GM19438 (cell line): ENCODE measurements at regions not wholly inside any gene's neighbourhood (a gene's known extent, or its start where the extent isn't known, plus 50 kb on each side); places are given as distances from the start of the nearest gene placed in this dataset.
"Not testable (repeated sequence)": the region's sequence is repeated elsewhere in the genome, so short reads cannot be mapped to it uniquely, and the experiment has no call there.

Source experiments
- ATAC-seq: cut with Tn5 transposase; IDR thresholded peaks from one replicate; pipeline ENCODE4 v1.9.1; 2021; ENCODE audit warnings: low read depth; ENCODE audit not compliant: unreplicated experiment

DNA sequence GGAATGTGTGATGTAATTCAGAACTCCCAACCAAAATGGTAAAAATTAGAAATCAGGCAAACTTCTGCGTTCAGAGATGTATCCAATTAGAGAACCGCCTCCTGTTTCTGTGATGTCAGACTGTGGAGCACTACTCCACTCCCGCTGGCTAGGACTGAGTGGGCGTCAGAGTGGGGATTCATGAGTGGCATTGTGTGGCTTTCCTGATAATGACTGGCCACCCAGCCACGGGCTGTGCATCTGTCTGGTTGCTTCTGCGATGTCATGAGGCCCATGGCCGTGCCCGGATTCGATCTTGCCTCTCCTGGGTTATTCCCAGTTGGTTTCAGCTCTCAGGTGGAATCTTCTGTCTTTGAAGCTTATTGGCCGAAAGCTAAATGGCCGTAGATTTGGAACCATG lies 87.1 kb upstream of the KCNA1 start:
- ATAC-seq: no peak

DNA sequence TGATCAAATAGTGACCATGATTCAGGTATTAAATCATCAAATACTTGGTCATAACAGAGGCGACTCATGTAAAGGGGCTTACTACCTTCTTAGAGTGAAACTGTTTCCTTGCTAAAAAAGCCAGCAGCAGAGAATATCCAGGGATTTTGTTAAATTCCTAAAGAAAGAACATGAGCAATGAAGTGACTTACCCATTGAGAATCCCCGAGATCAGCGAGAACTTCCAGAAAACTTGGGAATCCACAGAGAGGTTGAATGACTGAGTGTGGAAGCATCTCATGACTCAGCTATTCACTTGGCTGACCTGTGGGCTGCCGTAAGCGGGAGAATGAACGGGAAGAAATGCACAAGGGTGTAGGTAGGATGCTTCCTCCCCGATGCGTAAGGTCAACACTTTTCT lies 85.3 kb upstream of the KCNA1 start:
- no peak for ATAC-seq

DNA sequence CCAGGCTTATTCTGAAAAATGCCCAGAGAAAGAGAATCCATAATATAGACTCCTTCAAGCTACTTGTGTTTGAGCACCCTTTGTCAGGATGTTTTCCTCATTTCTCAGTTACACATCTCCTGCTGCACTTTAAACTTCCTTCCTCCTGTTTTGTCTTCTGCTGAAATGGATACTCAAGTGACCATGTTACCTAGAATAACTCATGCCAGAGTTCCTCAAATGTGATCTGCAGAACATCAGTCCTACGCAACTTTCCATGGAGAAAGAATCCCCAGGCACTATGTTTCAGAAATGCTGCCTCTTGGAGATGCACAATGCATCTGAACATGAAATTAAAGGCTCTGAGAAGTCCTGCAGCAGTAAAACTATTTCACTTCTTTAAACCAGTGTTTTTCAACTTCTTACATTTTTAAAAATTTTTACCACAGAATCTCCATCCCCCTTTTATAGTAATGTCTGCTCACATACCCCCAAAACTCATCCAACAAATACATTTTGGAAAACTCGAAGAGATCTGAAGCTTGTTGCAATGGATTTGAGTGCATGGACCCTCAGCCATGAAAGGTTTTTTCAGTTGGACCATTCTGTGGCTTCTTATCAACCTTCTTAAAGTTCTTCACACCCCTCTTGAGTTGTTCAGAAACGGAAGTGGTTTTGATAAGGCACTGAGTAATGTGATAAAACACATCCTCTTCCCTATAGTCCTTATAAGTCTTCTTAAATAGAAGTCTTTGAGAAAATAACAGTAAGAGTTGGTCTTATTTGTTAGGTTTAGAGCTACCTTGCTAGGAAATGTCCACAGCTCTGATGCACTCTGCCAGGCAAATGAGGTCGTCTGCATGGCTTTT lies 84.5 kb upstream of the KCNA1 start:
- ATAC-seq: no peak

DNA sequence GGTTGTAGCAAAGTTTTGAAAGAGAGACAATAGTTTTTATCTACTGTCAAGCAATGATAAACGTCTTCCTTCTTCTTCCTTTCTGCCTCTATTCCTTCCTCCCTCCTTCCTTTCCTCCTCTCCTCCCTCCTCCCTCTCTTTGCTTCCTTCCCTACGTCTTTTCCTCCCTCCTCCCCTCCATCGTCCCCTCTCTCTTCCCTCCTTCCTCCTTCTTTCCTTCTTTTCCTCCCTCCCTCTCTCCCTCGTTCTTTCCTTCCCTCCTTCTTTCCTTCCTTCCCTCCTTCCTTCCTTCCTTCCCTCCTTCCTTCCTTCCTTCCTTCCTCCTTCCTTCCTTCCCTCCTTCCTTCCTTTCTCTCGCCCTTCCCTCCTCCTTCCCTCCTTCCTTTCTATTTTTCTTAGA lies 82.8 kb upstream of the KCNA1 start:
- ATAC-seq: no peak

DNA sequence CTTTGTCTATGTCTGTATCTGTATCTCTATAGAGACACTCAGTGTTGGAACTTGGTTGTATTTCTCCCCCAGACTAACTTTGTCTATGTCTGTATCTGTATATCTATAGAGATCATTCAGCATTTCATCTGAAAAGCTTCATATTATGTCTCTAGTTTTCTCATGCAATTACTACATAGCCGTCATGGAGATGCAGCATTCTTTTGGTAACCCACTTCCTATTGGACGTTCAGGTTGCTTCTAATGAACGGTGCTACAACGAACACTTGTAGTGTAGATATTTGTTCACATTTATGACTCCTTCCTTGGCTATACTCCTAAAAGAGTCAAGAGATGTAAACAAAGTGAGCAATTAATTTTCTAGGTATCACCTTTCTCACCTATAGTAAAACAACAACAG lies 81.5 kb upstream of the KCNA1 start:
- ATAC-seq: no peak

DNA sequence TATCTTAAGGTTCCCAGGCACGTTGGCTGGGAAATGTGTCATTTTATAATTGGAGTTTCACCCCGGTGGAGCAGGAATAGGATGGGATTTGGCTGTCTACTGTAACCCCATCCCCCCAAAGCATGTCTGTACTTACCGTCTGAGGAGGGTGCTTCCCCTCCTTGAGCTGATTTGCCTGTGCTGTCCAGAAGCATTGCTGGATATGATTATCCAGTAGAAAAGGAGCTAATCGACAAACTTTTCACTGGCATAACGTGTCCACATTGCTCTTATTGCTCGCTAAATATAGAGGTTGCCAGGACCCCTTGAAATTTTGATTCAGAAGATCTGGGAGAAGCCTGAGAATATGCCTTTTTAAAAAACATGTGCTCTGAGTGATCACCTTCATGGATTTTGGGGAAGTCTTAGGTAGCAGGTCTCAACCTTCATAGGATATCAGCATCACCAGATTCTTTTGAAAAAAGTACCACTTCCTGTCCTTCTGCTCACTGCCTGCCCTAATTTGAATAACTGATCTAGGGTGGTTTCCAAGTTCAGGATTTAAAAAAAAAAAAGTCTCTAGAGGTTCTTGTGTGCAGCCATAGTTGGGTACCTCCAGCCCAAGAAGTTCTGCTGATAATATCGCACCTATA lies 80.4 kb upstream of the KCNA1 start:
- peak; percentile 82 for ATAC-seq

DNA sequence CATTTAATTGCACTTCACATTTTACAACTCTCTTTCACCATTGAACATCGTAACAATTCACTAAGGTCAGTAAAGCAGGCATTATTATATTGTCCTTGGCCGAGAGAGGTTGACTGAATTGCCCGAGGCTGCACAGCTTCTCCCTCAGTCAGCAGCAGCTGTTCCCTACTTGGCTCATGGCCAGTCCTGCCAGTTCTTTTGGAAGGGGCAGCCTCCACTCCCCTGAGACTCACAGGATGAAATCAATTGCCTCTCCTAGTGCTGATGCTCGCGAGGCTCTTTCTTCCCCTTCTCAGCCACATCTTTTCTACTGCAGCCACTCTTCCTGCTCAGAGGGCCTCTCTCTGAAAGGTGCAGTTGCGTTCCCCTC lies 79.9 kb upstream of the KCNA1 start:
- peak; percentile 26 for ATAC-seq

DNA sequence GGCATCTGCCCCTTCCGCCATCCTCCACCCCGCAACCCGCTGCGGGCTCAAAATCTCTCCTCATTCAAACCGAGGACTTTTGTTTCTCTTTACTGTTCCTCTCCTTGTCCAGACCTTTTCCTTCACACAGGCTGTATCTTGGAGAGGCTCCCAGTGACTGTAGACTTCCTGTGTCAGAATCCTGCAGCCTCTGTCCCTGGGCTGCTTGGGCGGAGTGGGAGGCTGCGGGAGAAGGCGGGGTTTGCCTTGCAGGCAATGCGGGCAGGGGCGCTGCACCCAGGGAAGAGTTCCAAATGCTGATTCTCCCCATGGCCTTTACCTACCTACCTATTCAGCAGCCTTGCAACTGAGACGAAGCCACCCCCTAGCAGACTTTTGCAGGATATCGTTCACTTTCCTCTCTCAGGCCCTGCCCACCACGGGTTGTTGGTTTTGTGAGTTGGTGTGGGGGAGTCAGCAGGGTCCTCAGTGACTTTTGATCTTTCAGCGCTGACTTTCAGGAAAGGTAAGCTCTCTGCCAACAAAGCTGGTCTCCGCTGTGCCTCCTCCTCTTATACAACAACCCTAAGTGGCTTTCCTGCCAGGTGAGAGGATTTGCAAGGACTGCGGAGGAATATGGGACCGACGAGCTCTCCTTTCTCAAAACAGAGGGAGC lies 79.0 kb upstream of the KCNA1 start:
- no peak for ATAC-seq

DNA sequence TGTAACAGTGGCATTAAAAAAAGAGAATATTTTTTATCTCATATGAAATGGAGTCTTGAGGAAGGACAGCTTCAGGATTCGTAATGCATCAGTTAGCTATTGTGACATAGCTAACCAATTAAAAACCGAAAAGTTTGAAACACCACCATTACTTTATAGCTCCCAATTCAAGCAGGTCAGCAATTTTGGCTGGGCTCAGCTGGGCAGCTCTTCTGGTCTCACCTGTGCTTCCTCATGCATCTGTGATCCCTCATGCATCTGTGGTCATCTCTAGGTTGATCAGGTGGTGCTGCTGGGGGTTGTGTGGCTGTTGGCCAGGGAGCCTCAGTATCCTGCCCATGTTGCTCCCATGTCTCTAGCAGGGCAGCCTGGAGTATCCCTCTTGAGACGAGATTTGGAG lies 76.7 kb upstream of the KCNA1 start:
- no peak for ATAC-seq

DNA sequence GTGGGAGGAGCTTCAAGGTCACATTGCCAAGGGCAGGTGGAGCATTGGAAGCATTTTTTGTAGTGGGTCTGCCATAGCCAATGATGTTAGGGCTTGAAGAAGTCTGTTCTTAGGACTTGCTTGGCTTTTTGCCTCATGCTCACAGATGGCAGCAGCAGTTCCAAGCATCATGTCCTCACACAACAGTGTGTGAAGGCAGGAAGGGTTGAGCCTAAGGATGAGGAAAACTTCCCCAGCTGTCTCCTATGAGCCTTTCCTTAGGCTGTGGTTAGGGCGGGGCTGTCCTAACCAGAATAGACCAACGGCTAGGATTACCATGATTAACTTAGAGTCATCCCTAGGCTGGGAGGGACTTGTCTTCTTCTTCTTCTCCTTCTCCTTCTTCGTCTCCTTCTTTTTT lies 76.2 kb upstream of the KCNA1 start:
- ATAC-seq: no peak

DNA sequence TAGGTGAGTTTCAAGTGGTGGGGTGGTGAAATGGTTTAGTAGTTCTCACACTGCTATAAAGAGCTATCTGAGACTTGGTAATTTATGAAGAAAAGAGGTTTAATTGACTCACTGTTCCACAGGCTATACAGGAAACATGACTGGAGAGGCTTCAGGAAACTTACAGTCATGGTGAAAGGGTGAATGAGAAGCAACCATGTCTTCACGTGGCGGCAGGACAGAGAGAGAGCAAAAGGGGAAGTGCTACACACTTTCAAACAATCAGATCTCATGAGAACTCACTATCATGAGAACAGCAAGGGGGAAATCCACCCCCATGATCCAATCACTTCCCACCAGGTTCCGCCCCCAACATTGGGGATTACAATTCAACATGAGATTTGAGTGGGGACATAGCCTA lies 67.3 kb upstream of the KCNA1 start:
- ATAC-seq: not testable (repeated sequence)

DNA sequence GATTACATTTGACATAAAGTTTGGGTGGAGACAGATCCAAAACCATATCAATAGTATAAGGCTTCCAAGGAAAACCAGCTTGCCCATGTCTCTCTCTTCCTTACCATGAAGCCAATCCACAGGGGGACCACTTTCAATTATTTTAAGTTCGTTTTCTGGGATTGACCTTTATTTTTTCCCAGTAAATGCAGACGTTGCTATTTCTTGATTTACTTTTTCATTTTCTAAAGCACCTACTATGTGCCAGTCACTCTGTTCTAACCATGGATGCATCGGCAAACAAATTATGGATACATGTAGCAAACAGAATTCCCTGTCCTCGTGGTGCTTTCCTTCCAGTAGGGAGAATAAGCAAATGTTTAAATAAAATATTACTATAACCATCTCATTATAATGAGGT lies 65.8 kb upstream of the KCNA1 start:
- no peak for ATAC-seq

DNA sequence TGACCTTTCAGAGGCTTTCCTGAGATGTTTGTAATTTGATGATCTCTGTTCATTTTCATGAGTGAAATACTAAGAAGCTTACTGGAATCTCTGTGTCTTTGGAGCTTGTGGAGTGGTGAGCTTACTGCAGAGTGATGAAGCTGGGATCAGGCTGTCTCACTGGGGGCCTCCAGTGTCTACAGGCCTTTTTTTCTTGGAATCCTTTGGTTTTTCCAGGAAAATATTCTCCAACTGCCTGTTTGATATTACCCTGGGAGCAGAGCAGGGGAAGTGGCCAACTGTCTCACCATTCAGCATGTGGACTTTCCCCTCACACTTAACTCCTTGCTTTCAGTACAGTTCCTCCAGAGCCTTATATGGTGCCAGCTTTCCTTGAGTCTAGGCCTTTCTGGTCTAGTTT lies 62.0 kb upstream of the KCNA1 start:
- no peak for ATAC-seq

DNA sequence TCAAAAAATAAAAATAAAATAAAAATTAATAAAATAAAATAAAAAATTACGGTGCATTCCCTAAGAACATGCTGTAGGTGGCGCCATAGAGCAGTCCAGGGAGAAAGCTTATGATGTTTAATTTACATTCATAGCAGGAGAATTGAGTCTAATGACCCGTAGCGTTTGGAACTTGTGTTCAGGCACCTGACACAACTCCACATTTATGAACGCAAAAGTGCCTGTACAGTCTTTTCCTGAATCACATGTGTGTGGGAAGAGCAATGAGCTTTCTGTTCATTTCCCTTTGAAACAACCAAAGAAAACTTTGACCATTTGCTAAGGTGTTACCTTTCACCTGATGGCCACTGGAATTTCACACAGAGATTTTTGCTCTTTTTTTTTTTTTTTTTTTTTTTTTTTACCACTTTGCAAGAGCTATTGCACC lies 60.6 kb upstream of the KCNA1 start:
- ATAC-seq: no peak

DNA sequence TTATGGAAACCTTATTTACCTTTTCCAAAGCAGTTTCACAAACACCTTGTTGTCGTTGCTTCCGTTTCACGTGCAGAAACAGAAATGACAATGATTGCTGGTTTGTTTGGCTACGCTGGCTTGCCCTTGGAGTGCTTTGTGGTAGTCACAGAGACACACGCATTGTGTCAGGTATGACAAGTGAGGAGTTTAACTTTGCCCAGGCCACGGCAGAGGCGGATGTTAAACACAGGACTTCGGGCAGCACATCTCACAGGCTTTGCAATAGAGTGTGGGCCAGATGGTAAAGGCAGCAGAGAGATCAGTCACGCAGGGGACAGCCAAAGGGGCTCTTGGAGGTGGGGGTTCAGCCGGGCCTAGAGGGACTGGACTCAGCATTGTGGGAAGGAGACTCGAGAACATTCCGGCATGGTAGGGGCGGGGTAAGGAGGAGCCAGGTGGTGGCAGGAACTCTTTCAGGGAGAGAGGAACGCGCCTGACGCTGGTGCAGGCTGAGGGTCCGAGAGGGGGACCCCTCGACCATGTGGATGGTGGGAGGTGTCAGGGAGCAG lies 59.8 kb upstream of the KCNA1 start:
- no peak for ATAC-seq

DNA sequence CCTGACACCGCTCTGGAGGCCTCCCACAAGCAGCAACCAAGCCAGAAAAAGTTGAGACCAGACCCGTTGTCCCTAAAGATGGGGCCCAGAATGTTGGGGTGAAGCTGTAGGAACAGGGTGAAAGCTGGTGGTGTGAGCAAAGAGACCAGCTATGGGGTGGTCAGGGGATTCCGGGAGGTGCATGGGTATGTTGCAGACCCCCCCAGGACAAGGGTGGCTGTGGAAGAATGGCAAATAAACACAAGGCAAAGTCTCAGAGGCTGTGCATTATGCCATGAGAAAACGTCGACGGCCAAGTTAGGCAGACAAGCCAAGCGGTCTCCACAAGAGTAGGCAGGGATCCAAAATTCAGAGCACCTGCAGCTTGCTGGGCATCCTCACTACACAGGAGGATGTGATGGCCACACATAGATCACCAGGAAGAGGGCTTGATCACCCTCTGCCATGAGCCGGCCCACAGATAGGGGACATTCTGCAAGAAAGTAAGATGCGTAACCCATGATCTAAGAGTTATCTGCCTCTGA lies 58.8 kb upstream of the KCNA1 start:
- no peak for ATAC-seq

DNA sequence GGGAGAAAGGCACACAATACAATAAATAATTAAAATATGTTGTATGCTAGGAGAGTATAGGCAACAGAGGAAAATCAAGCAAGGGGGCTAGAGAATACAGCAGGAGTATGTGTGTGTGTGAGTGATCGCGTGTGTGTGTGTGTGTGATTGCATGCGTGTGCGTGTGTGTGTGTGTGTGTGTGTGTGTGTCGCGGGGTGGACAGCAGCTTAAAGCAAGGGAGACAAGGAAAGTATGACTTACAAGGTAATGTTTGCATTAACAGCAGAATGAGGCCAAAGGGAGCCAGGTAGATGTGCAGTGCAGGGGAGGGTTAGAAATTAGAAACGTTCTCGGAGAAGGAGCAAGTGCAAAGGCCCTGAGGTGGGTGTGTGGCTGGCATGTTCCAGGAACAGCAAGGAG lies 57.4 kb upstream of the KCNA1 start:
- ATAC-seq: no peak

DNA sequence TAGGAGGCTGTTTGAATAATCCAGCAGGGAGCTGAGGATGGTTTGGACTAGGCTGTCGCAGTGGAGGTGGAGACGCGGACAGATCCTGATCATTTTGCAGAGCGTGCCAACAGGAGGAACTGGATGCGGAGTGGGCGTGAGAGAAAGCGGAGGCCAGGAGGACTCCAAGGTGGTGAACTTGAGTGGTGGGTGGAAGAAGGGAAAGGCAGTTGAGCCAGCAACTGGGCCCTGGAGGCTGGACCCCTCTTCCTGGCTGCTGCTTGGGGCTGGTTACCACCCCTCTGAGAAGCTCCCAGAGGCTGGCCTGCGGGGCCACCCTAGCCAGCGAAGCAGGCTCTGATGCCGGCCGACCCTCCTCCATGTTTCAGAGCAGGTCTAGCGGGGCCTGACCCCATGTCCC lies 56.8 kb upstream of the KCNA1 start:
- no peak for ATAC-seq

DNA sequence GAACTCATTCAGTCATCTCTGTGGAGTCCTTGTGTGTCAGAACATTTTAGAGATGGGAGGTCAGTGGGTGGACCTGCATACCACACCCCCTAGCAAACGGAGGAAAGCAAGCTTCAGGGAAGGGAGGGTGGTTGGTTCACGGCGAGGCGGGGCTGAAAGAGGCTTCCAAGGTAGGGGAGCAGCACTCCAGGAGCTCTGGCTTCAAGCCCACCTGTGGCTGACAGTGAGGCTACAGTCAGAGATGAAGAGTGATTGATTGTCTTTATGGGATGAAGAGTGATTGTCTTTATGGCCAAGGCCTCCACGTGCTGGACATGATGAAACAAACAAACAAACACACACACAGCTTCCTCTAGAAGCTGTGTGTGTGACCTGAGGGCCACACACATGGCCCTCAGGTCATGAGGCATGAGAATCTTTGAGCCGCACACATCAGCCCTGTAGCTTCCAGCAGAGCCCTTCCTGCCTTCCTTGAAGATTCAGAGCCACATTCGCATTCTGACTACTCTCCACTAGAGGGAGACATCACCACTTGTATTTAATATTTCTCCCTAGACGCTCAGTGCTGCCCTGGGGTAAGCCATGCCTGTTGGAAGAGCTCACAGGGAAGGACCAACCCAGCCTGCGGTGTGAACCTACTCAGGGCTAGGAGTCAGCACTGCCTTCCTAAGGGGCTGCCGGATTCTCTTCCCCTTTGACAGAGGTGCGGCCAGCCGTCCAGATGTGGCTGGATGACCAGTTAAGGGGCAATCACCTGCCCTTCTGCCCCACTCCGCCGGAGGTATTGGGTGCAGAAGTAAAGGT lies 54.4 kb upstream of the KCNA1 start:
- no peak for ATAC-seq

DNA sequence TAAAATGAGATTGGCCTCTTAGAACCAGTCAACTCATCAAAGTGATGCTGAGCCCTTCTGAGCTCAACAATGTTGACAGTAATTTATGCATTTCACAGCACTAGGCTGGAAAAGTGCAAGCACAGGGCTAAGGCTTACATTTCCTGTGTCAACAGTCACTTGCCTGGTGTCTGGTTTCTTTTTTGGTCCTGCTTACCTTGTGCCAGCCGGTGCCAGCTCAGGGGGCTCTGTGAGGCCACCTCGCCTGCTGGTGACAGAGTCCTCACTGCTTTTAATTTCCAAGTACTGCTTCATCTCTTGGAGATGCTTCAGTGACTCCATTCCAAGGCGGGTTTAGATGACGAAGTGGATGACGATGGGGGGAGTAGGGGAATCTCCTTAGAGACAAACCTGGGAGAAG lies 53.1 kb upstream of the KCNA1 start:
- no peak for ATAC-seq
